NCI-H345 treated with DMSO at 0.1 percent for 48 hours (cell line): ENCODE measurements at regions not wholly inside any gene's neighbourhood (a gene's known extent, or its start where the extent isn't known, plus 50 kb on each side); places are given as distances from the start of the nearest gene placed in this dataset.

Source experiments
- DNase-seq: peaks from one replicate; lab custom pipeline; 2025; ENCODE audit not compliant: unreplicated experiment; lab: John Stamatoyannopoulos, UW

DNA sequence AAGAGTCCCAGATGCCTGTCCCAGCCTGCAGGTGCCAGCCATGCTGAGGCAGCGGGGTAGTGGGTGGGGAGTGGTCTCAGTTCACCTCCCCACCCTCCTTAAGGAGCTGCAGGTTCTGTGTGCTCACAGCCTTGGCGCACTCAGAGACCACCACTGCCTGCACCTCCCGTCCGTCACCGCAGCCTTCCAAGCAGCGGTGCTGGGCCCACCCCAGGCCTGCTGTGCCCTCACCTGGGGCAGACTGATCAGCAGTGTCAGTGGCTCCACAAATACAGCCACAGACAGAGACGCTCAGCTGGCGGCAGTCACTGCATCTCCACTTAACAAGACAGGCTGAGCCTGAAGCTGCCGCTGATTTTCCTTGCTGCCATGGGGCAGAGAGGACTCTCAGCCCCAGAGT lies 120.2 kb downstream of the RFLNA start:
- DNase-seq, result no peak

DNA sequence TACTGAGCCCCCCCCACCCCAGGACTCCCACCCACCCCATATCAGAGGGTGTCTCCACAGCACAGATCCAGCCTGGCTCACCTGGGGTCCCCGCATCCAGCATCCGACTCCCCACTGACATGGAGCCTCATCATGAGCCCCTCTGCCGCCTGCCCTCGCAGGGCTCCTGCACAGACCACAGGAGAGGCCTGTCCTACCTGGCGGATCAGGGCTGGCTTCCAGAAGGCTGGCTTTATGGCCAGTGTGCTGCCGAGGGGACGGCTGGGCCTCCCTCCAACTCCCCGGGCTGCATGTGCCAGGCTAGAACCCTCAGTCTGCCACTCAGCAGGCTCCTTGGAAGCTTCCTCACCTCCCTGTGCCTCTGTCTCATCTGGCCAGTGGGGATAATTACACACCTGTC lies 119.0 kb downstream of the RFLNA start:
- no peak for DNase-seq

DNA sequence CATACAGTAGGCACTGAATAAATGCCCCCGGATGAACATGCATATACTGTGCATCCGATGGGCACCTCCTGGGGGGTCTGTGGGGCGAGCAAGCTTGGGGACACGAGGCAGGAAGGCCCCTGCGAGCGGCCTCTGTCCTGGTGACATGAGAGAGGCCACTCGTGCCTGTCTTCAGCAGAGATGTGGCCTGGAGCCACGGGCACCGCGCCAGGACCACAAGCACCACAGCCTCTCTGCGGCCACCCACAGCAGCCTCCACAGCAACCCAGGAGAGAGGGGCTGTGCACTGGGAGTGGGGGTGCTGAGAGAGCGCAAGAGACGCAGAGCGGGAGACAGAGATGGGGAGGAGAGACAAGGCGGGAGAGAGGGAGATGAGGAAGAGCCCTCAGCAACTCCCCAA lies 118.5 kb downstream of the RFLNA start:
- no peak for DNase-seq

DNA sequence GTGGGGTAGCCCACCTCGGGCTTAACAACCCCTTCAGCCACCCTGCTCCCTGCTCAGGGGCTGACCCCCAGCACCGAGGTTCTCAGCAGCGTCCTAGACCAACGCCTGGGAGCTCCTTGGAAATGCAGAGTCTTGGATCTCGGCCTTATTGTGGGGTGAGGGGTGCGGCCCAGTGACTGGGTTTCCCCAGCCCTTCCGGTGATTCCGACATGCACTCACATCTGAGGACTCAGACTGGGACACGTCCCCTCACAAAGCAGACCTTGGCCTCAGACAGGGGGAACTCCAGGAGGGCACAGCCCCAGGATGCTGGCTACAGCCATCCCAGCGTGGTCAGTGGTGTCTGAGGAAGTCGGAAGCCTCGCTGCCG lies 117.7 kb downstream of the RFLNA start:
- DNase-seq, result no peak

DNA sequence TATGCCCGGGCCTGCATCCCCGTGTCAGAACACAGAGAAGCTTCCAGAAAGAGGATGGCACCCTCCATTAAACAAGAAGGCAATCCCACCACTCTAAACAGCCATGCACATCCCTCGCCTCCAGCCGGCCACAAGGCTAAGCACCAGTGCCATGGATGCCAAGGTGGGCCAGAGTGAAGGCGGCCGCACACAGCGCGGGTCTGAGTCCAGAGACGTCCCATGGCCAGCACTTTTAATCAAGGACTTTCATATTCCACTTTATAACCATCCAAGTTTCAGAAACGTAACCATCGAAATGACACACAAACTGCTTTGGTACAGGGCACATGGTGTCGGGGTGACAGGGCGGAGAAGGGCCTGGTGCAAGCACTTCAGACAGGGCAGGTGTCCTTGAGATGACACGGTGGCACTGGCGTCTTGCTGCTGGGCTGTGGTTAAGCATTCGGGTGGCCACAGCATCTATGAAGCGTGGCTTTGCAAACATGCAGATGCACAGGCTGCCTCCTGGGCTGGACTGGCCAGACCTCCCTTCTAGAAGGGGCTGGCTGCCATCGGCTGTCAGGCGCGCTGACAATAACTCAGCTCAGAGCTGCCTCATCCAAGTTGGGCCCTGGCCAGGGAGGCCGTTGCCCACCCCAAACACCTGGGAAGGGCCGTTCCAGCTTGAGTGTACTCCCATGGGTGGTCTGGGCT lies 117.2 kb downstream of the RFLNA start:
- no peak for DNase-seq

DNA sequence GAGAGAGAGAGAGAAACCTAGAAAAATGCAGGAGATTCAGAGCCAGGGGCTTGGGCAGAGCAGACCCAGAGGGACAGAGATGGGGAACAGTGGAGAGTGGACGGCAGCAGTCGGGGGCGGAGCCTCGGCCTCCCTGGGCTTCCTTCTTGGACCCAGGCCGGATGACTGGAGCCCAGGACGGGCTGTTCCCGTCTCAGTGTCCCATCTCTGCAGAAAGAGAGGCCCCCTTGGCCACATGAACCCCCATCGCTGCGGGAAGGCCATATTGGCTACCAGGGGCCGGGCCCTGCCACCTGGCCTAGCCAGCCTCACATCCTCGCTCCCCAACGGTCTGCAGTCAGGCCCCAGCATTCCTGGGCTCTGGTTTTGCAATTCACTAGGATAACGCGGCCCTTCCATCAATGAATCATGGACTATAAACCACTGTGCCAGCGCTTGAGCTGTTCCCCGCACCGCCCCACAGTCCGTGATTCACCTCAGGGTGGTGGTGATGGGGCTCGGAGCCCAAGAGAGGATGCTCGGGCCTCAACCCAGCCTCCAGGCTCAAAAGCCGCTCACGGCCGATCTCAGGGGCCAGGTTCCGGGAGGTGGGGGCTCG lies 116.5 kb downstream of the RFLNA start:
- no peak for DNase-seq

DNA sequence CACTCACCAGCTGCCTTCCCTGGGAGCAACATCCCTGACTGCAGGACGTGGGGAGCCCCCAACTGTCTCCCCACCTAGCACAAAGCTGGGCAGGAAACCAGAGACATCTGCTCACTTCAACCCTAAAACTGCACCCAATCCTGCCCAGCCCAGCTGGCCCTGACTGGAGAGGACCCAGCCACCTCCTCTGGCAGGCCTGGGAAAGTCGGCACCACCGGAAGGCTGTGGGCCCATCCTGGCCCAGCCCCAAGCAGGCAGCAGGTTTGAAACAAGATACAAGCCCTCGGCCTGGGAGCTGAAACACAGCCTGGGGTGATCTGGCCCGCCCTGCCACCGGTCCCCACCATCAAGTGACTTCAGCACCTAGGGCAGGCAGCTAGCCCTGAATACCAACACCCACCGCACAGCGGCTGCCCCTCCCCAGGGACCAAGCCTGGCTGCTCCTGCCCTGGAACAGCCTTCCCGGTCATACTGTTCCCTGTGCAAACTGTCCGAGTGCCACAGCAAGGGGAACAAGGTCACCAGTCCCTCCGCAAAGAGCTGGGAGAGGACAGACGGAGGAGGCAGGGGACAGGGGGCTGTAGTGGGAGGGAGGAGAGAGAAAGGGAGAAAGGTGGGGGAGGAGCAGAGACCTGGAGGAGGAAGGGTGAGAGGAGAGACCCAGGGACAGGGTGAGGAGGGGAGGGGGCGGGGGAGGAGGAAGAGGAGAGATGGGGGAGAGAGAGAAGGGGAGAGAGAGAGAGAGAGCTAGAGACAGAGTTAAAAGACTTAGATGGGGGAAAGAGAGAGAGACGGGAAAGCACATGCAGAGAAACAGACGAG lies 115.7 kb downstream of the RFLNA start:
- DNase-seq, result no peak

GRCh38 chr12:124408822-124409517 lies 114.1 kb downstream of the RFLNA start:
- no peak for DNase-seq

- DNase-seq, result no peak
Measured at GRCh38 chr12:124407074-124407473, 112.2 kb downstream of the RFLNA start.

GRCh38 chr12:124406043-124406442 lies 111.2 kb downstream of the RFLNA start:
- no peak for DNase-seq

DNA sequence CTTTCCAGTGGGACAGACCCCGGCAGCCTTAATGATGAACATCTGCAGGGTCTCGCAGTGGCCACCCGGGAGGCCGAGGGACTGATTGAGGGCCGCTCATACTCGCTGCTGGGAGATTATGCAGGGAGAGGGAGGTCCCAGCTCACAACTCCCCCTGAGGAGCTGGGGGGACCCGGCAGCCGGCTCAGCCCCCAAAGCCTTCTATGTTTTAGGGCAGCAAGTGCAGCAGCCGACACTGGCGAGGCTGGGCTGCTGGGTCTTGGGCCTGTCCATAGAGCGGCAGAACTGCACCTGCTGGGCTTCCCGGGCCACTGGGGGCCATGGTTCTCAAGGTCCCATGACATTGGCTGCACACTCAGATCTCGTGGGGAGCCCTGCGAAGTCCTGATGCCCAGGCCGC lies 110.7 kb downstream of the RFLNA start:
- no peak for DNase-seq

DNA sequence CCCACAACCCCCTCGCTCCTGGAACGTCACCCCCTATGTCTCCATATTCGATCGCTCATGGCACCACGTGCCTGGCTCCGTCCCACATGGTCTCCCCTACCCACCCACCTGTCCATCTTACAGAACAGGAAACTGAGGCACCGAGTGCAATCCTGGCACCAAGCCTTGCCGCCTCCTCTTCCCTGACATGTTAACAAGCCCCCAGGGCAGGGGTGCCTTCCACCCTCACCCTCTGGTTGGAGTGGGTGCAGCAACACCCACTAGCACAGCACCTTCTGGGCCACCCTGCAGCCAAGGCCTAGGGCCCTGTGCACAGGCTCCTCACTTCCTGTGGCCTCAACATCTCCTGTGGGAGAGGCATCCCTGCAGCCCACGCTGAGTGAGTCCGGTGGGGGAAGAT lies 110.3 kb downstream of the RFLNA start:
- DNase-seq, result no peak

- no peak for DNase-seq
Measured at GRCh38 chr12:124404162-124404784, 109.4 kb downstream of the RFLNA start.

- no peak for DNase-seq
Measured at GRCh38 chr12:124403273-124403672, 108.4 kb downstream of the RFLNA start.

DNA sequence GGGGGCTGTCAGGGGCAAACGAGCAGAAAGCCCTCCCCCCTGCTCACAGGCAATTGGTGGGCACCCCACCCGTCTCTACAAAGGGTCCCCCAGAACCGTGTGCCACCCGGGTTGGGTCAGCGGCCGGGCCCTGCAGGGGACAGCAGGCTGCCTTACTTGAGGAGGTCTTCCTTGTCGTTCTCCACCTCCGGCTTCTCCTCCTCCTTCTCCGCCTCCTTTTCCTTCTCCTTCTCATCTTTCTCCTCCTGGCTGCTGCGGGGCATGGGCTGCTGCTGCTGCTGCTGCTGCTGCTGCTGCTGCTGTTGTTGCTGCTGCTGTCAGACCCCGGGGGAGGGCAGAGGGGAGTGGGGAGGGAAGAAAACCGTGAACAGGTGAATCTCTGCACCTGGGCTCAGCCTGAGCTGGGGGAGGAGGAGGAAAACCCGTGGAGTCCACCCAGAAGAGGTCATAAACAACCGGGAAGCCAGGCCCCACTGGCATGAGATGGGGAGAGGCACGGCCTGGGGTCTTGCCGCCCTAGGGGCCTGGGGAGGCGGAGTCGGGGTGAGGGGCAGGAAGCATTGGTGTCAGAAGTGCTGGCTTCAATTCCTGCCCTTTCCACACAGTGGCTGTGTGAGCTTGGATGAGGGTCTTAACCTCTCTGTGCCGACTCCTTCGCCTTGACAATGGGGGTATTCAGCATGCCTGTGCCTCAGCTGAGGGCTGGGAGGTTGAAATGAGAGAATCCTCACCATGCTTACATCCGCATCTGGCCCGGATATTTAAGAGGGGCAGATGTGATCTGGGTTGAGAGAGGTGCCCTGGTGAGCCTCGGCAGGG lies 107.6 kb downstream of the RFLNA start:
- no peak for DNase-seq

GRCh38 chr12:124401704-124402221 lies 106.9 kb downstream of the RFLNA start:
- no peak for DNase-seq

DNA sequence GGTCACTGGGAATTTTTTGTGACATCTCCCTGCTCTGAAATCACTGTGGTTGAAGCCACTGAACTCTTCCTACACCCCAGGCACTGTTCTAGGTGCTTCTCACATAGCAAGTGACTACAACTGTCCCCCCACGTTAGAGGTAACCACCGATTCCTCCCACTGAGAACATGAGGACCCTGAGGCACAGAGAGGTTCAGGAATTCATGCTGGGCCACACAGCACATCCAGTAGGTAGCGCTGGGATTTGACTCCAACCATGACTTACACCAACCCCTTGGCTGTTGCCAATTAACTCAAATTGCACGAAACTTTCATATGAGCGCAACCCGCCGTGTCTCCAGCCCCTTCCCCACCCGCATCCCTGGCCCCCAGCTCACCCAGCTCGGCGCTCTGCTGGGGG lies 105.2 kb downstream of the RFLNA start:
- no peak for DNase-seq

DNA sequence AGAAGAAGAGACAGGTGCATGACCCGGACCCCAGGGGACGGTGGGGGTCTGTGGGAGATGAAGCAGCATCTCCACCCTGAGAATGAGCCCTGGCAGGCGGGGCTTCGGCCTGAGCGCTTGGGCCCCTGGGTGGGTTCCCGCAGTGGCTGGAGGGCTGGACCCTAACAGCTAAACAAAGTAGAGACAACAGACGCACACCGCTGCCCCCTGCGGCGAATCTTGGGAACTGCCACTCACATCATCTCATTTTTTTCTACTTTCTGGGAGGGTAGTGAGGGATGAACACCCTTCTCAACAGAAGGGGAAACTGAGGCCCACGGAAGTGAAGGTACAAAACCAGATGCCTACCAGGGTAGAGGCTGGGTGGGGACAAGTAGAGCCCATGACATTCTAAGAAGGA lies 104.7 kb downstream of the RFLNA start:
- DNase-seq, result no peak

GRCh38 chr12:124398578-124399227 lies 103.8 kb downstream of the RFLNA start:
- DNase-seq, result no peak
